ENCODE measurements at regions not wholly inside any gene's neighbourhood (a gene's known extent, or its start where the extent isn't known, plus 50 kb on each side); places are given as distances from the start of the nearest gene placed in this dataset.
"Not testable (repeated sequence)": the region's sequence is repeated elsewhere in the genome, so short reads cannot be mapped to it uniquely, and the experiment has no call there.

- DNase-seq (ENCODE audit: low read depth), result no peak
Measured at GRCh38 chr7:114180556-114181266, 233.9 kb upstream of the FOXP2 start.

GRCh38 chr7:114175125-114175524 is 239.5 kb upstream of the FOXP2 start:
- DNase-seq (ENCODE audit: low read depth), result no peak

GRCh38 chr7:114173170-114173890 is 241.3 kb upstream of the FOXP2 start:
- DNase-seq (ENCODE audit: low read depth), result no peak

GRCh38 chr7:114169389-114169788 is 245.2 kb upstream of the FOXP2 start:
- DNase-seq (ENCODE audit: low read depth), result not testable (repeated sequence)

GRCh38 chr7:114160925-114161324 is 242.1 kb upstream of the PPP1R3A start:
- no peak for DNase-seq (ENCODE audit: low read depth)

GRCh38 chr7:114158854-114159253 is 240.0 kb upstream of the PPP1R3A start:
- DNase-seq (ENCODE audit: low read depth), result no peak

- no peak for DNase-seq (ENCODE audit: low read depth)
Measured at GRCh38 chr7:114158275-114158674, 239.5 kb upstream of the PPP1R3A start.

GRCh38 chr7:114156178-114156577 is 237.4 kb upstream of the PPP1R3A start:
- no peak for DNase-seq (ENCODE audit: low read depth)

GRCh38 chr7:114155116-114156110 is 236.6 kb upstream of the PPP1R3A start:
- DNase-seq (ENCODE audit: low read depth), result no peak

- no peak for DNase-seq (ENCODE audit: low read depth)
Measured at GRCh38 chr7:114153700-114154099, 234.9 kb upstream of the PPP1R3A start.

GRCh38 chr7:114152314-114152938 is 233.6 kb upstream of the PPP1R3A start:
- no peak for DNase-seq (ENCODE audit: low read depth)

- no peak for DNase-seq (ENCODE audit: low read depth)
Measured at GRCh38 chr7:114151777-114152176, 233.0 kb upstream of the PPP1R3A start.

- no peak for DNase-seq (ENCODE audit: low read depth)
Measured at GRCh38 chr7:114150689-114151088, 231.9 kb upstream of the PPP1R3A start.

- DNase-seq (ENCODE audit: low read depth), result no peak
Measured at GRCh38 chr7:114148779-114149178, 230.0 kb upstream of the PPP1R3A start.

- no peak for DNase-seq (ENCODE audit: low read depth)
Measured at GRCh38 chr7:114141415-114141814, 222.6 kb upstream of the PPP1R3A start.

GRCh38 chr7:114140561-114140960 is 221.8 kb upstream of the PPP1R3A start:
- no peak for DNase-seq (ENCODE audit: low read depth)

GRCh38 chr7:114139690-114140089 is 220.9 kb upstream of the PPP1R3A start:
- not testable (repeated sequence) for DNase-seq (ENCODE audit: low read depth)

- no peak for DNase-seq (ENCODE audit: low read depth)
Measured at GRCh38 chr7:114138587-114138986, 219.8 kb upstream of the PPP1R3A start.

- no peak for DNase-seq (ENCODE audit: low read depth)
Measured at GRCh38 chr7:114133717-114134116, 214.9 kb upstream of the PPP1R3A start.

- no peak for DNase-seq (ENCODE audit: low read depth)
Measured at GRCh38 chr7:114130866-114131265, 212.1 kb upstream of the PPP1R3A start.

GRCh38 chr7:114128880-114129279 is 210.1 kb upstream of the PPP1R3A start:
- DNase-seq (ENCODE audit: low read depth), result no peak

GRCh38 chr7:114126095-114126494 is 207.3 kb upstream of the PPP1R3A start:
- no peak for DNase-seq (ENCODE audit: low read depth)

All from GM04504 (cell line).